ENCODE measurements at regions not wholly inside any gene's neighbourhood (a gene's known extent, or its start where the extent isn't known, plus 50 kb on each side); places are given as distances from the start of the nearest gene placed in this dataset.

GRCh38 chr5:158502686-158503085, 597.0 kb downstream of the EBF1 start:
- Histone ChIP-seq H3K9me2 (ENCODE audit: low read depth, low read length) (no peaks in the 10 kb centered on the region), H3K36me3 (ENCODE audit: insufficient read depth, low read length) (no peaks in the 10 kb centered on the region), H3K4me3 (ENCODE audit: low read depth, low read length, poor library complexity, severe bottlenecking) (no peak overlapping the region), H3K4me1 (ENCODE audit: insufficient read depth, low read length, severe bottlenecking) (no peaks in the 10 kb centered on the region), H3K4me2 (ENCODE audit: low read length) (no peak overlapping the region), H2AFZ (ENCODE audit: low read length) (peak overlapping the region; percentile 59), H4K20me1 (ENCODE audit: insufficient read depth, low read length) (no peaks in the 10 kb centered on the region), H3K79me2 (ENCODE audit: insufficient read depth, low read length) (no peaks in the 10 kb centered on the region), H3F3A (ENCODE audit: insufficient read depth, low read length) (no peaks in the 10 kb centered on the region), H3K9ac (ENCODE audit: low read length) (no peak overlapping the region), H3K27me3 (ENCODE audit: insufficient read depth, low read length) (no peaks in the 10 kb centered on the region), H3K27ac (ENCODE audit: low read depth, low read length, poor library complexity, severe bottlenecking) (no peak overlapping the region), H3K9me3 (ENCODE audit: low read length) (peaks cover 5% of the 10 kb centered on the region)
- TF ChIP-seq CTCF (IDR thresholded peaks at IDR 0.05; ENCODE audit: low read length) (no peak), EZH2 (IDR thresholded peaks at IDR 0.05; ENCODE audit: borderline replicate concordance, low read length) (no peak)

- Histone ChIP-seq H3K4me3 (ENCODE audit: low read depth, low read length, poor library complexity, severe bottlenecking) (no peak overlapping the region), H3K9me2 (ENCODE audit: low read depth, low read length) (no peaks in the 10 kb centered on the region), H3K9ac (ENCODE audit: low read length) (no peak overlapping the region), H3K27me3 (ENCODE audit: insufficient read depth, low read length) (no peaks in the 10 kb centered on the region), H2AFZ (ENCODE audit: low read length) (no peak overlapping the region), H3K9me3 (ENCODE audit: low read length) (no peaks in the 10 kb centered on the region), H3F3A (ENCODE audit: insufficient read depth, low read length) (no peaks in the 10 kb centered on the region), H3K36me3 (ENCODE audit: insufficient read depth, low read length) (no peaks in the 10 kb centered on the region), H4K20me1 (ENCODE audit: insufficient read depth, low read length) (no peaks in the 10 kb centered on the region), H3K4me2 (ENCODE audit: low read length) (no peak overlapping the region), H3K4me1 (ENCODE audit: insufficient read depth, low read length, severe bottlenecking) (no peaks in the 10 kb centered on the region), H3K27ac (ENCODE audit: low read depth, low read length, poor library complexity, severe bottlenecking) (no peak overlapping the region), H3K79me2 (ENCODE audit: insufficient read depth, low read length) (no peaks in the 10 kb centered on the region)
- no peak for TF ChIP-seq EZH2 (IDR thresholded peaks at IDR 0.05; ENCODE audit: borderline replicate concordance, low read length)
Measured at GRCh38 chr5:158499892-158500418, 599.8 kb downstream of the EBF1 start.

- no peaks in the 10 kb centered on the region for H3K27me3 ChIP-seq (ENCODE audit: insufficient read depth, low read length)
- no peak overlapping the region for H3K27ac ChIP-seq (ENCODE audit: low read depth, low read length, poor library complexity, severe bottlenecking)
Measured at GRCh38 chr5:158499075-158499891, 600.4 kb downstream of the EBF1 start.

More at GRCh38 chr5:158499075-158499891, 600.4 kb downstream of the EBF1 start:
- Histone ChIP-seq H3K4me1 (ENCODE audit: insufficient read depth, low read length, severe bottlenecking) (no peaks in the 10 kb centered on the region), H3K4me2 (ENCODE audit: low read length) (no peak overlapping the region), H3K9ac (ENCODE audit: low read length) (no peak overlapping the region), H3K9me2 (ENCODE audit: low read depth, low read length) (no peaks in the 10 kb centered on the region), H3K36me3 (ENCODE audit: insufficient read depth, low read length) (no peaks in the 10 kb centered on the region), H4K20me1 (ENCODE audit: insufficient read depth, low read length) (no peaks in the 10 kb centered on the region), H3K79me2 (ENCODE audit: insufficient read depth, low read length) (no peaks in the 10 kb centered on the region), H3K4me3 (ENCODE audit: low read depth, low read length, poor library complexity, severe bottlenecking) (no peak overlapping the region), H3F3A (ENCODE audit: insufficient read depth, low read length) (no peaks in the 10 kb centered on the region), H2AFZ (ENCODE audit: low read length) (no peak overlapping the region), H3K9me3 (ENCODE audit: low read length) (no peaks in the 10 kb centered on the region)
- TF ChIP-seq CTCF (IDR thresholded peaks at IDR 0.05; ENCODE audit: low read length): no peak
- TF ChIP-seq EZH2 (IDR thresholded peaks at IDR 0.05; ENCODE audit: borderline replicate concordance, low read length): no peak
